Activated CD4-positive, alpha-beta T cell treated with anti-CD3 and anti-CD28 coated beads for 48 hours (primary cell): ENCODE measurements at regions not wholly inside any gene's neighbourhood (a gene's known extent, or its start where the extent isn't known, plus 50 kb on each side); places are given as distances from the start of the nearest gene placed in this dataset.
A peak's percentile ranks its signal among the peaks of the same experiment; 100 is the strongest.
"Not testable (repeated sequence)": the region's sequence is repeated elsewhere in the genome, so short reads cannot be mapped to it uniquely, and the experiment has no call there.

ENCODE experiments used
- DNase-seq: peaks from one replicate; pipeline ENCODE4 v3.0.0-alpha.2; 2020

- no peak for DNase-seq
Observed at GRCh38 chr13:48851707-48852106, 124.0 kb upstream of the FNDC3A start.

- no peak for DNase-seq
Observed at GRCh38 chr13:48852911-48853727, 122.6 kb upstream of the FNDC3A start.

DNA sequence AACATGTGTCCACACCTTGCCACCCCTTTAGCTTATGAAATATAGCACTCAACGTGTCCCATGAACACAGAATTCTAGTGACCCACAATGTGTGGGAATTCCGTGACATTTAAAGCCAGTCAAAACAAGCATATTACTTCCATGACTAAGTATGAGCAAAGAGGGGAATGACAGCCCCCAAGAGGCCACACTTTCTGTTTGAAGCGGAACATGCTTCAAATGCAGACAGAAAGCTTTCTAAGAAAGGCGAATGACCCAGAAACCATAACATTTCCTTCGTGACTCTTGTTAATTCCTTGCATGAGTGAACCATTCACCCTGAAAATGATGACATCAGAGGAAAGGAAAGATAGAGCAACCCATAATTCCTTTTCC is 122.0 kb upstream of the FNDC3A start:
- peak; percentile 44 for DNase-seq

- DNase-seq = no peak
Observed at GRCh38 chr13:48857576-48857975, 118.1 kb upstream of the FNDC3A start.

- no peak for DNase-seq
Observed at GRCh38 chr13:48858122-48858902, 117.4 kb upstream of the FNDC3A start.

DNA sequence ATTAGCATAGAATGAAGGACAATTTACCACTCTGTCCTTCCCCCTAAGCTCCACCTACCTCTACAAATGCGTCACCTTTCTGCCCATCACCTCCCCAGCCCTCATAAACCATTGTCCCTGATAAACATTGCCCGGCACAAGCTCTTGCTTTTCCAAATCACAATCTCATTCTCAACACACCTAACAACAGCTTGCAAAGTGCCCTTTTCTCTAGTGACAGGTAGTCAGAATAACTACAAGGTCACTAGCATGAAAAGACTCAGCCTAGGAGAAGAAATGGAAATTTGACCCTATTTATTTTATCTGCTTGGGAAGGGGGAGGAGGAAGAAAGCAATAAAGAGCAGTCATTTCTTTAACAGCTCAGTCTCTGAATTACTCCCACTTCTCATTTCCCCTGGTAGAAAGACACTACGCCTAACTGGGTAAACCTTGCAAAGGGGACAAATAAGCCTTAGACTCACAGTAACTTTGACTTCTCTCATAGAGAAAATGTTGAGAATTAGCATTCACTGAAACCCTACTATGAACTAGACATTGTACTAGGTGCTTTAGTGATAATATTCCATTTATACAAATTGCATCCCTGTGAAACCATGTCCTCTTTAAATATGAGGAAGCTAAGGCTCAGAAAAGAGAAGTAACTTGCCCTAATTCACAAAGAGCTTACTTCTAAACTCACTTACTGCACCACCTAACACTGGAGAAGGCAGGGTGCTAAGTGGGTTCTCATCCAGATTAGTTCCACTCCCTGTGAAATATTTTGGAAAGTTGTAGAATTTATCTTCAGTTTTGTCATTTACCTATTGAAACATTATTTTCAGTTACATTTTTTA is 116.2 kb upstream of the FNDC3A start:
- DNase-seq = no peak

DNA sequence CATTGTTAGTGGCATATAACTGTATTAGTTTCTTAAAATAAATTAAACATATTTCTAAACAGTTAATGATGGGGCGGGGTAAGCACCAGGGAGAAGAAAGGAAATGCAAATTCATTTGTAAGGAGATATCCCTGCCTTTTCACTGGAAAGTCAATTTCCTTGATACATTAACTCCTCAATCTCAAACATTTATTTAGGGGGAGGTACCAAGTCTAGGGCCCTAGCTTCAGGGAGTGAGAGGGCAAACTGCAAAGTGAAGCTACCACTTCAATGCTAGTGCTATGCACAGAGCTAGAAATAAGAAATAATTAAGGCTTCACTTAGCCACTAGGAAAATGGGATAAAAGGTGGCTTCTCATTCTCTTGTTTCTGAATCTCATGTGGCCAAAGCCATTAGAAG is 115.3 kb upstream of the FNDC3A start:
- no peak for DNase-seq

DNA sequence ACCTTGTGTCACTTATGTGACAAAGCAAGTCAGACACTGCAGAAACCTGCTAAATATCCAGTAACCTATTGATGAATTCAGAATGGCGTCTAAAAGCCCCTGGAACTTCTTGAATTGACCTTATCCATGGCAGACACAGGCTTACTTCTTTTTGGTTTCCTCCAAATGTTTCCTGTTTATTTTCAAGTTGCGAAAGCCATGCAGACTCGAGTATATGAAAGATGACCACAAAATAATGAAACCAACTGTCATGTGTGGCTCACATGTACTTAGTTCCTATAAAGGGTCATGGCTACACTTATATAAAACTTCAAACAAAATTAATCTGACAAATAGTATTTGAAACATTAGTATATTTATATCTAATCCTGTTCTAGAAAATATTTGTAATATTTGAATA is 113.1 kb upstream of the FNDC3A start:
- DNase-seq = no peak

DNA sequence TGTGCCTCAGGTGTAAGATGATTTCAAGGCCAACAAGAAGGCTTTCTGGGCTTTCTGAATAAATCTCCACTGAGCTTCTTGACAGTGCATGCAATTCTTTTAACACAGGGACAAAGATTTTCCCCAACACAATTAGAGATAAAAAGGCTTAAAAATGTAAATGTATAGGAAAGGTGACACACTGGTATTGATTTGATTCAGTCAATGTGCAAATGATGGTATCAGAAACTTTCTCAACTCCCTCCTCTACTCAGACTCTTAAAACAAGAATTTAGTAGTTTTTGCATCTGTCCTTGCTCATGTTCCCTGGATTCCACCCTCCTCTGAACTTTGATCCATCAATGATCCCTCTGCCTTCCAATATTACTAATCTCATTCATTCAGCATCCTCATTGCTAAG is 111.6 kb upstream of the FNDC3A start:
- no peak for DNase-seq

- no peak for DNase-seq
Observed at GRCh38 chr13:48866249-48866648, 109.5 kb upstream of the FNDC3A start.

DNA sequence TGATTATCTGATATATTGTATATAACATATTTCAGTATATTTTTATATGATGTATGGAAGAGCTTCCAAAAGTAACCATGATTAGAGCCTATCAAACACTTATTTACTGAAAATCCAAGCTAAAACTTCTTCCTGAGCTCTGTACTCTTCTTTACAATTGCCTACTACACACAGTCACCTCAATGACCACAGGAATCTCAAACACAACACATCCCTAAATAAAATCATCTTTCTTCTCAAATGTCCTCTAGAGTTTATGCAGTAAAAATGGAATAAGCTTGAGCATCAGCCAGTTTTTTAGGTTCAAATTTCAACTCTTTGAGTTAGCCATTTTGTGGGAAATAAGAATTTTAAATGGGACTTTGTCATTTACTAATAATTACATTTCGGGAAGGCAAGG is 102.6 kb upstream of the FNDC3A start:
- DNase-seq = no peak

GRCh38 chr13:48873587-48873986 is 102.1 kb upstream of the FNDC3A start:
- DNase-seq = no peak

DNA sequence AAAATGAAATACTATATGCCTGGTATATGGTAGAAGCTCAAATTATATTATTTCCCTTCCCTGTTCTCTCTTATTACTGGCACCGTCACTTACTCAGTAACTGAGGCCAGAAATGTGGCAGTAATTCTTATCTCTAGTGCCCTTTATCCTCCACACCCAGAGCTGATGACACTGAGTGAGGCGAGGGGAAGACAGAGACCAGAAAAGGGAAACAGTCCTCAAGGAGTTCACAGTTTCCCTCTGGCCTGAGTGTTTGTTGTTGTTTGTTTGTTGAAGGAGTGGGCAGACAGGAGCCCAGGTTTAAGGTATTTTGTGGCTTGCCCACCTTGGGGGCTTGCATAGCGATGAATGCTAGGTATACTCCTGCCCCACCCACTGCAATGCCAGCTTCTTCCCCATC is 101.5 kb upstream of the FNDC3A start:
- DNase-seq = no peak

- no peak for DNase-seq
Observed at GRCh38 chr13:48875047-48875446, 100.7 kb upstream of the FNDC3A start.

GRCh38 chr13:48876289-48876688 is 99.4 kb upstream of the FNDC3A start:
- DNase-seq = no peak

DNA sequence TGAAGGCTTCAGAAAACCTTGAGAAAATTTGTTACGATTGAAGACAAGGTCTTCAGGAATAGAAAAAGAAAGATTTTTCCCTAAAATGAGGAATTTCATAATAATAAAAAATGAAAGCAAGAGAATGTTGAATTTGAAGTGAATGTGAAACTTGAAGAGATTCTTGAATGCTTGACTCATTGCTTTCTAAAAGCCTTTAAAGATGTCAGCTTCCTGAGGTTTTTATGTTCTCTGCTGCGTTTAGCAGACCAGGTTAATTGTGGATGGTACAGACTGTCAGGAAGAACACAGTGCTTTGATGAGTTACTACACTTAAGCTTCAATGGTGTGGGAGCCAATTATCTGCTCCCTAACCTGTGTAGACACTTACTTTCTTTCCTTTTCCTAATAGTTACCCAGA is 96.3 kb upstream of the FNDC3A start:
- no peak for DNase-seq

DNA sequence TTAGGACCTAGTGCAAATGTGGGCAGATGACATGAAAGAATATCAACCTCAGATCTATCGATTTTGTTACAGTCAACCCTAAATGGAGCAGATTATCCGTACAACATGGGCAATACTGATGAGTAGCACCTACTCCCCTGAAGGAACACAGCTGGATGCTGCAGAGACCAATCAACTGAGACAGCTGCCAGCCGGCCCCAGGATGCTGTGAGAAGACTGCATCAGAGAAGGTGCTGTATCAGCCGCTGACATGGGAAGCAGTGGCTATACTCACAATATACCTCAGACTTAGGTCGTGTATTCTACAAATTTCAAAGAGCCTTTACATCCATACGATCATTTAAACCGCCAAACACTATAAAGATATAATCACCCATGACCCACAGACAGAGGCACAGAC is 95.9 kb upstream of the FNDC3A start:
- DNase-seq = peak; percentile 17

DNA sequence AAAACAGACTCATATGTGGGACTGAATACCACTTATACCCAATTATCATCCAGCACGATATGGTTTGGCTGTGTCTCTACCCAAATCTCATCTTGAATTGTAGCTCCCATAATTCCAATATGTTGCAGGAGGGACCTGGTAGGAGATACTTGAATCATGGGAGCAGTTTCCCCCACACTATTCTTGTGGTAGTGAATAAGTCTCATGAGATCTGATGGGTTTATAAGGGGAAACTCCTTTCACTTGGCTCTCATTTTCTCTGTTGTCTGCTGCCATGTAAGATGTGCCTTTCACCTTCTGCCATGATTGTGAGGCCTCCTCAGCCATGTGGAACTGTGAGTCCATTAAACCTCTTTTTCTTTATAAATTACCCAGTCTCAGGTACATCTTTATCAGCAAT is 91.9 kb upstream of the FNDC3A start:
- DNase-seq = not testable (repeated sequence)

GRCh38 chr13:48885027-48885395 is 90.7 kb upstream of the FNDC3A start:
- DNase-seq = no peak

- DNase-seq = no peak
Observed at GRCh38 chr13:48888613-48889012, 87.1 kb upstream of the FNDC3A start.

DNA sequence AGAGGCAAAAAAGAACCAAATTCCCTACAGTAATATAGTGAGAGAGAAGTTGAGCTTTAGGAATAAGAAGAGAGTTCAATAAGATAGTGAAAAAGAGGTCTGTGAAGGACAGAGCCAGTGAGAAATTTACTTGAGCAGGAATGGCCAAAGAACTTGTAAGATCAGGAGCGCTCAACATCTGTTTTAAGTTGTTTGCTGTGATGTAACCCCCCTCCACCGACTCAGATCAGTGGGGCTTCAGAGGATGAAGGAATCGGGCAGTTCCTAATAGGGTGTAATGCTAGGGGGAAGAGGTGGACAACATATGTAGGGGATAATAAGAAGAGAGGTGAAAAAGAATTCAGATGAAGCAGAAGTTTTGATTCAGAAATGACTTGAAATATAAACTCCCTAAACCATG is 85.3 kb upstream of the FNDC3A start:
- no peak for DNase-seq

GRCh38 chr13:48891586-48891985 is 84.1 kb upstream of the FNDC3A start:
- peak; percentile 11 for DNase-seq

GRCh38 chr13:48892053-48892687 is 83.5 kb upstream of the FNDC3A start:
- no peak for DNase-seq
